Osteoblast (primary cell): ENCODE measurements at regions not wholly inside any gene's neighbourhood (a gene's known extent, or its start where the extent isn't known, plus 50 kb on each side); places are given as distances from the start of the nearest gene placed in this dataset.
A peak's percentile ranks its signal among the peaks of the same experiment; 100 is the strongest.

ENCODE experiments used
- DNase-seq: peaks from one replicate; pipeline ENCODE4 v3.0.0; 2011; ENCODE audit warnings: low spot score, mixed read lengths; ENCODE audit not compliant: insufficient read length; ENCODE audit errors: missing footprints
- H2AFZ ChIP-seq: 2 replicates; pipeline ENCODE4 v1.6.0; 2011; ENCODE audit warnings: mild to moderate bottlenecking, low read length
- H3K27ac ChIP-seq: 2 replicates; pipeline ENCODE4 v1.5.1; 2011; ENCODE audit warnings: mild to moderate bottlenecking, low read depth, low read length, moderate library complexity
- H3K27me3 ChIP-seq: 2 replicates; pipeline ENCODE4 v1.6.0; 2012; ENCODE audit warnings: mild to moderate bottlenecking, control low read depth, inconsistent platforms, low read length, moderate library complexity; ENCODE audit not compliant: insufficient read depth
- H3K36me3 ChIP-seq: 2 replicates; pipeline ENCODE4 v1.5.1; 2011; ENCODE audit warnings: mild to moderate bottlenecking, low read length, control low read depth, moderate library complexity; ENCODE audit not compliant: insufficient read depth
- H3K4me1 ChIP-seq: 2 replicates; pipeline ENCODE4 v1.5.1; 2011; ENCODE audit warnings: mild to moderate bottlenecking, low read length, control low read depth, moderate library complexity; ENCODE audit not compliant: insufficient read depth
- H3K4me2 ChIP-seq: 2 replicates; pipeline ENCODE4 v1.6.0; 2011; ENCODE audit warnings: mild to moderate bottlenecking, low read length; ENCODE audit not compliant: insufficient read depth
- H3K4me3 ChIP-seq: fragments of 200-600 bp; sonication (generic); 3 replicates; pipeline ENCODE4 v1.5.1; 2012; ENCODE audit warnings: mild to moderate bottlenecking, low read length, inconsistent platforms; ENCODE audit not compliant: insufficient read depth
- H3K79me2 ChIP-seq: 2 replicates; pipeline ENCODE4 v1.6.0; 2012; ENCODE audit warnings: mild to moderate bottlenecking, low read length, control low read depth, inconsistent platforms; ENCODE audit not compliant: insufficient read depth
- H3K9me3 ChIP-seq: 2 replicates; pipeline ENCODE4 v1.5.1; 2011; ENCODE audit warnings: low read depth, low read length, control low read depth
- H4K20me1 ChIP-seq: 2 replicates; pipeline ENCODE4 v1.6.0; 2012; ENCODE audit warnings: mild to moderate bottlenecking, low read length, control low read depth; ENCODE audit not compliant: insufficient read depth
- CTCF ChIP-seq: IDR thresholded peaks from 2 replicates; pipeline ENCODE4 v1.5.1; 2011; ENCODE audit warnings: mild to moderate bottlenecking, low read depth, low read length, moderate library complexity; ENCODE audit errors: extremely low read depth

GRCh38 chr10:114764656-114765055 lies 56.9 kb upstream of the FHIP2A start:
- Histone ChIP-seq H2AFZ (no peak overlapping the region), H4K20me1 (peaks cover 2% of the 10 kb centered on the region), H3K27me3 (peaks cover 54% of the 10 kb centered on the region), H3K27ac (no peak overlapping the region), H3K36me3 (no peaks in the 10 kb centered on the region), H3K4me2 (no peak overlapping the region), H3K4me1 (peaks cover 7% of the 10 kb centered on the region), H3K9me3 (no peaks in the 10 kb centered on the region), H3K79me2 (no peaks in the 10 kb centered on the region), H3K4me3 (no peak overlapping the region)
- no peak for DNase-seq
- no peak for TF ChIP-seq CTCF

GRCh38 chr10:114766470-114766869 lies 55.1 kb upstream of the FHIP2A start:
- Histone ChIP-seq H3K9me3 (no peaks in the 10 kb centered on the region), H3K4me1 (peaks cover 8% of the 10 kb centered on the region), H3K36me3 (no peaks in the 10 kb centered on the region), H3K4me3 (no peak overlapping the region), H4K20me1 (peaks cover 2% of the 10 kb centered on the region), H3K79me2 (no peaks in the 10 kb centered on the region), H3K27me3 (peaks cover 53% of the 10 kb centered on the region), H2AFZ (no peak overlapping the region), H3K4me2 (no peak overlapping the region), H3K27ac (no peak overlapping the region)
- no peak for DNase-seq
- TF ChIP-seq CTCF = no peak

GRCh38 chr10:114767101-114767985 lies 54.2 kb upstream of the FHIP2A start:
- TF ChIP-seq CTCF = no peak
- peaks cover 16% of the 10 kb centered on the region for H3K4me1 ChIP-seq
- H2AFZ ChIP-seq = no peak overlapping the region
- peaks cover 2% of the 10 kb centered on the region for H4K20me1 ChIP-seq
- H3K36me3 ChIP-seq = no peaks in the 10 kb centered on the region
- peak overlapping the region; percentile 81 for H3K4me2 ChIP-seq
- no peak overlapping the region for H3K27ac ChIP-seq
- no peaks in the 10 kb centered on the region for H3K9me3 ChIP-seq
- no peaks in the 10 kb centered on the region for H3K79me2 ChIP-seq
- H3K27me3 ChIP-seq = peaks cover 46% of the 10 kb centered on the region
- DNase-seq = peak; percentile 95
- H3K4me3 ChIP-seq = peak overlapping the region; percentile 65

GRCh38 chr10:114767986-114768821 lies 53.4 kb upstream of the FHIP2A start:
- Histone ChIP-seq H3K27ac (no peak overlapping the region), H3K27me3 (peaks cover 41% of the 10 kb centered on the region), H3K4me1 (peaks cover 19% of the 10 kb centered on the region), H3K4me2 (peak overlapping the region; percentile 81), H3K4me3 (peak overlapping the region; percentile 65), H4K20me1 (peaks cover 2% of the 10 kb centered on the region), H3K36me3 (no peaks in the 10 kb centered on the region), H3K79me2 (no peaks in the 10 kb centered on the region), H3K9me3 (no peaks in the 10 kb centered on the region), H2AFZ (no peak overlapping the region)
- TF ChIP-seq CTCF = no peak
- peak; percentile 88 for DNase-seq
